Endodermal cell (in vitro differentiated cells): ENCODE measurements at regions not wholly inside any gene's neighbourhood (a gene's known extent, or its start where the extent isn't known, plus 50 kb on each side); places are given as distances from the start of the nearest gene placed in this dataset.

Experiments
- DNase-seq: peaks from one replicate; pipeline ENCODE4 v3.0.0-alpha.2; 2017
- H3K27ac ChIP-seq: 2 replicates; pipeline ENCODE4 v1.5.1; 2013; ENCODE audit warnings: mild to moderate bottlenecking, low read depth, low read length, moderate library complexity
- H3K27me3 ChIP-seq: 2 replicates; pipeline ENCODE4 v1.6.1; 2013; ENCODE audit warnings: mild to moderate bottlenecking, low read length, moderate library complexity; ENCODE audit not compliant: insufficient read depth, control insufficient read depth, poor library complexity, severe bottlenecking
- H3K36me3 ChIP-seq: 2 replicates; pipeline ENCODE4 v1.7.0; 2013; ENCODE audit warnings: mild to moderate bottlenecking, low read length, moderate library complexity; ENCODE audit not compliant: control insufficient read depth, insufficient read depth
- H3K4me1 ChIP-seq: one replicate; pipeline ENCODE4 v1.7.0; 2013; ENCODE audit warnings: low read length; ENCODE audit not compliant: control insufficient read depth, insufficient read depth
- H3K4me3 ChIP-seq: 2 replicates; pipeline ENCODE4 v1.5.1; 2013; ENCODE audit warnings: mild to moderate bottlenecking, low read length, moderate library complexity
- H3K9ac ChIP-seq: 2 replicates; pipeline ENCODE4 v1.6.1; 2013; ENCODE audit warnings: mild to moderate bottlenecking, low read length, moderate library complexity; ENCODE audit not compliant: poor library complexity, severe bottlenecking; ENCODE audit errors: extremely low read depth
- H3K9me3 ChIP-seq: 2 replicates; pipeline ENCODE4 v1.6.1; 2013; ENCODE audit warnings: mild to moderate bottlenecking, low read length, moderate library complexity; ENCODE audit not compliant: control insufficient read depth
- H3K27ac Mint-ChIP-seq: 2 replicates; pipeline ENCODE4 v1.8.0; 2020; ENCODE audit warnings: mixed read lengths
- H3K27me3 Mint-ChIP-seq: 2 replicates; pipeline ENCODE4 v1.8.0; 2021; ENCODE audit warnings: mild to moderate bottlenecking, mixed read lengths; ENCODE audit not compliant: insufficient read depth
- H3K36me3 Mint-ChIP-seq: 2 replicates; pipeline ENCODE4 v1.8.0; 2020; ENCODE audit warnings: low read depth, mixed read lengths
- H3K4me1 Mint-ChIP-seq: 2 replicates; pipeline ENCODE4 v1.8.0; 2020; ENCODE audit warnings: mixed read lengths
- H3K4me3 Mint-ChIP-seq: 2 replicates; pipeline ENCODE4 v1.8.0; 2020; ENCODE audit warnings: mild to moderate bottlenecking, moderate library complexity, mixed read lengths
- H3K9me3 Mint-ChIP-seq: 2 replicates; pipeline ENCODE4 v1.8.0; 2020; ENCODE audit warnings: mild to moderate bottlenecking, mixed read lengths
- WGBS, 2 experiments: methylation state at CpG; one replicate each; pipeline versions ENCODE4 v1.1.5 to v1.1.7; 2013; ENCODE audit warnings: missing lambda C conversion rate in 2 of 2, mixed read lengths in 1 of 2; ENCODE audit not compliant: insufficient coverage in 1 of 2, insufficient read length in 1 of 2; 5-methylcytosine and 5-hydroxymethylcytosine counted together
- TF ChIP-seq, protein P1 (sequence below): fragments of 200-600 bp; sonication (generic); conservative IDR thresholded peaks from 2 replicates; pipeline ENCODE4 v1.5.0; 2021; ENCODE audit warnings: antibody characterized with exemption, mild to moderate bottlenecking

- 86 to 100% methylated on average over 2 to 18 of the region's 18 CpGs for WGBS, 2 experiments
- H3K36me3 Mint-ChIP-seq = no peaks in the 10 kb centered on the region
- no peaks in the 10 kb centered on the region for H3K9me3 ChIP-seq
- no peak overlapping the region for H3K9ac ChIP-seq
- H3K4me1 Mint-ChIP-seq = peaks cover 32% of the 10 kb centered on the region
- no peaks in the 10 kb centered on the region for H3K27me3 ChIP-seq
- H3K4me3 Mint-ChIP-seq = no peak overlapping the region
- H3K27me3 Mint-ChIP-seq = peaks cover 6% of the 10 kb centered on the region
- no peak overlapping the region for H3K4me3 ChIP-seq
- H3K27ac Mint-ChIP-seq = no peak overlapping the region
- no peaks in the 10 kb centered on the region for H3K36me3 ChIP-seq
- no peak overlapping the region for H3K27ac ChIP-seq
- no peaks in the 10 kb centered on the region for H3K4me1 ChIP-seq
- DNase-seq = no peak
- H3K9me3 Mint-ChIP-seq = peaks cover 6% of the 10 kb centered on the region
- TF ChIP-seq, protein P1, sequence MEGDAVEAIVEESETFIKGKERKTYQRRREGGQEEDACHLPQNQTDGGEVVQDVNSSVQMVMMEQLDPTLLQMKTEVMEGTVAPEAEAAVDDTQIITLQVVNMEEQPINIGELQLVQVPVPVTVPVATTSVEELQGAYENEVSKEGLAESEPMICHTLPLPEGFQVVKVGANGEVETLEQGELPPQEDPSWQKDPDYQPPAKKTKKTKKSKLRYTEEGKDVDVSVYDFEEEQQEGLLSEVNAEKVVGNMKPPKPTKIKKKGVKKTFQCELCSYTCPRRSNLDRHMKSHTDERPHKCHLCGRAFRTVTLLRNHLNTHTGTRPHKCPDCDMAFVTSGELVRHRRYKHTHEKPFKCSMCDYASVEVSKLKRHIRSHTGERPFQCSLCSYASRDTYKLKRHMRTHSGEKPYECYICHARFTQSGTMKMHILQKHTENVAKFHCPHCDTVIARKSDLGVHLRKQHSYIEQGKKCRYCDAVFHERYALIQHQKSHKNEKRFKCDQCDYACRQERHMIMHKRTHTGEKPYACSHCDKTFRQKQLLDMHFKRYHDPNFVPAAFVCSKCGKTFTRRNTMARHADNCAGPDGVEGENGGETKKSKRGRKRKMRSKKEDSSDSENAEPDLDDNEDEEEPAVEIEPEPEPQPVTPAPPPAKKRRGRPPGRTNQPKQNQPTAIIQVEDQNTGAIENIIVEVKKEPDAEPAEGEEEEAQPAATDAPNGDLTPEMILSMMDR = no peak
These were observed 222.6 kb upstream of the PPP2R2D start for GRCh38 chr10:131678171-131678570.

DNA sequence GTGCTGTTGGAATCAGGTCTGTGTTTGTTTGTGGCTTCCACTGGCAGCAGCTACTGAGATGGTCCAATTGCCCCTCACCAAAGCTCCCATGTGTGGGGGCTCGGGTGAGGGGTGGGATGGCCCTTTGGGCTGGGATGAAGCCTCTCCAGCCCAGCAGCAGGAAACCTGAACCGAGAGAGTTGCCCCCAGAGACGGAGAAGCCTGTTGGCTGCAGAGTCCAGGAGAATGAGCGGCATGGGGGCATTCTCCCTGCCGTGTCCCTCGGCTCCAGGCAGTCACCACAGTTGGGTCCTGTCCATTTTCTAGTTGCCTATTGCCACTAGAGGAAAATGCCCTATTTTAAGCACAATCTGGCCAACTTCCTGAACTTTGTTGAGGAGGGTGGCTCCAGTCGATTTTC is 222.2 kb upstream of the PPP2R2D start:
- Mint-ChIP-seq H3K9me3 (peaks cover 1% of the 10 kb centered on the region), H3K4me3 (no peak overlapping the region), H3K4me1 (peaks cover 32% of the 10 kb centered on the region), H3K36me3 (no peaks in the 10 kb centered on the region), H3K27ac (no peak overlapping the region), H3K27me3 (peaks cover 6% of the 10 kb centered on the region)
- no peak overlapping the region for H3K4me3 ChIP-seq
- TF ChIP-seq, protein P1 = no peak
- DNase-seq = no peak
- no peaks in the 10 kb centered on the region for H3K27me3 ChIP-seq
- no peak overlapping the region for H3K9ac ChIP-seq
- WGBS, 2 experiments = 92% methylated on average over 6 to 7 of the region's 7 CpGs
- no peak overlapping the region for H3K27ac ChIP-seq
- H3K9me3 ChIP-seq = no peaks in the 10 kb centered on the region
- H3K36me3 ChIP-seq = no peaks in the 10 kb centered on the region
- H3K4me1 ChIP-seq = no peaks in the 10 kb centered on the region

DNA sequence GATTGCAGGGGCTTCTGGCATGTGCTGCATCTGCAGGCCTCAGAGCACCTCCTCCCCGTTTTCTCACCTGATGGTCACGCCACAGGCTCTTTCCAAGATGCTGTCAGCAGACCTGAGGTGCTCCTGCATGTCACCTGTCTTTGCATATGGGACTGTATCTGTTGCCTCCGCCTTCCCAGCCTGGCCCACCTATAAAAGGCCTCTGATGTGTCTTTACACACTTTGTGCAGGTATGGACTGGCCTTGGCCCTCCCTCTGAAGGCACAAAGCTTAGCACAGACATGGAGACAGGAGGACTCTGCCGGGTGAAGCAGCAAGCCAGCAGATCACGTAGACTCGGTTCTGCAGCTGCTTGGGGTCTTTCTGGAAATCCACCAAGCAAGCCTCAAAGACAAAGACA is 220.9 kb upstream of the PPP2R2D start:
- Histone ChIP-seq H3K27ac (no peak overlapping the region), H3K4me1 (no peaks in the 10 kb centered on the region), H3K27me3 (no peaks in the 10 kb centered on the region), H3K36me3 (no peaks in the 10 kb centered on the region), H3K4me3 (no peak overlapping the region), H3K9ac (no peak overlapping the region), H3K9me3 (no peaks in the 10 kb centered on the region)
- 87 to 98% methylated on average over 6 of the region's 6 CpGs for WGBS, 2 experiments
- TF ChIP-seq, protein P1 = no peak
- no peaks in the 10 kb centered on the region for H3K36me3 Mint-ChIP-seq
- H3K4me1 Mint-ChIP-seq = peaks cover 32% of the 10 kb centered on the region
- H3K9me3 Mint-ChIP-seq = no peaks in the 10 kb centered on the region
- no peak overlapping the region for H3K27ac Mint-ChIP-seq
- peaks cover 6% of the 10 kb centered on the region for H3K27me3 Mint-ChIP-seq
- no peak for DNase-seq
- H3K4me3 Mint-ChIP-seq = no peak overlapping the region
